ENCODE measurements at regions not wholly inside any gene's neighbourhood (a gene's known extent, or its start where the extent isn't known, plus 50 kb on each side); places are given as distances from the start of the nearest gene placed in this dataset.
"Not testable (repeated sequence)": the region's sequence is repeated elsewhere in the genome, so short reads cannot be mapped to it uniquely, and the experiment has no call there.

DNA sequence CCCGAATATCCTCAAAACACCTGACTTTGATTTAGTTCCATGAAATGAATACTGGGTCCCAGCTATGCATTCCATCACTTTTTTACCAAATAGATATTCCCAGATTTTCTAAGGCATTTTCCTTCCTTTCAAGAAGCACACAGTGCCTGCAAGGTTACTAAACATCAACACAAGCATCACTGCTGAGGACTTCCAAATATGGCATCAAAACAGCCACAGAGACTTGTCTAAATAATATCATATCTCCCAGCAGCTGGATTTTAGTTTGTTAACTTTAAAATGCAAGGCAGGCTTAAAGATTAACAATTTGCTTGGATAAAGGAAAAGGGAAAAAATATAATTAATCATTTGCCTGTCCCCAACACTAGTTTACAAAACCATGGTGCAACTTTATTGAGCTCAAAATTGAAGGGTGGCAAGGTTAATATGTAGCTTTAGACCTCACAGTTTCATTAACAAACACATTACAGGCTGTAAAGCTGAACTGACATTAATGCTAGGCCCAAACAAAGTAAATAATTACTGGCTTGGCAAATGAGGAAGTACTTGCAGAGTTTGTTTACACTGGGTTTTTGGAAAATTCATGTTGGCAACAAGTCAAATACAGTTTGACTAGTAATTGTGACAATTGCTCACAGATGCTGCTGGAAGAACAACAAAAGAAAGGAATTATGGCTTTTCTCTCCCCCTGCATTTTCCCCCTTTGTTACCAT lies 401.7 kb upstream of the CDIN1 start:
- no peak for DNase-seq (ENCODE audit: low read depth)

DNA sequence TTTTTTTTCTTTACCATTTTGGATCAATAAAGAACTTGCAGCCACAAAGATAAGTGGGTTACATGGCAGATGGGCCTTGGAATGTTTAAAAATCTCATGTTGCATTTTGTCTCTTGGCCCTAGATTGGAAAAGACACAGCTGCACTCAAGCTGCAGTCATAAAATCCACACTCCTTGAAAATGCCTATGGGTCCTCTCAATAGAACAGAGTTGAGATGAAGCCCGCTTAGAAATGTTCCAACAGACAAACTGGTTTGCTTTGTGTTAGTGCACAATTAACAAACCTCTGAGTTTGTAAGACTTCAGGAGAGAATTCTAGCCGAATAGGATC lies 401.2 kb upstream of the CDIN1 start:
- no peak for DNase-seq (ENCODE audit: low read depth)

DNA sequence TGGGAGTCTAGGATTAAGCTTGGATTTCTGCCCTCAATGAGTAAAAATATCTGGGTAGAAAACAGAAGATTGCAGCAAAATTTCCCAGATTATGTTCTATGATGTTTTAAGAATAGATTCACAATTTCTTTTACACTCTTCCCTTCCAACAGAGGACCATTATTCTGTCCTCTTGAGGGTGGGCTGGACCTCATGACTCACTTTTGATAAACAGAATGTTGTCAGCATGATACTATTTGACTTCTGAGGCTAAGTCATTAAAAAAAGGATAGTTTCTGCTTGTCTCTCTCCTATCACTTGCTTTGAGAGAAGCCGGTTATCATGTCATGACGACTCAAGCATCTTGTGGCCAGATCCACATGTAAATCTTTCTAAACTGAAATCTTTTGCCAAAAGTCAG lies 396.2 kb upstream of the CDIN1 start:
- DNase-seq (ENCODE audit: low read depth), result no peak

DNA sequence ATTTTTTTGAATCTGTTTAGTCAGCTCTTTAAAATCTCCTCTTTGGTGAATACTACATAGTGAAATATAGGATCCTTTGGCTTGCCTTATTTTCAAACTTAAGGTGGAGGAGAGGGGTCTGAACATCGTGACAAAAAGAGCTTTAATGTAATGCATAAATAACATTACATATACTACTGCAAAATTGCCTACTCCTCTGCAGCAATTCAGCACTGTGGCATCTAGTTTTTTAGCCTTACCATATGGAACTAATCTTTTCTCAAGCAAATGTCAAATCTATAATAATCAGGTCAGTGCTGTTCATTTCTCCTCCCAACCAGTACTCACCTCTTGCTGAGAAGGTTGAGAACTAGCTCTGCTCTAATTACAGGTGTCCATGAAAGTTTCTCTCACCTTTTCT lies 394.0 kb upstream of the CDIN1 start:
- DNase-seq (ENCODE audit: low read depth), result no peak

DNA sequence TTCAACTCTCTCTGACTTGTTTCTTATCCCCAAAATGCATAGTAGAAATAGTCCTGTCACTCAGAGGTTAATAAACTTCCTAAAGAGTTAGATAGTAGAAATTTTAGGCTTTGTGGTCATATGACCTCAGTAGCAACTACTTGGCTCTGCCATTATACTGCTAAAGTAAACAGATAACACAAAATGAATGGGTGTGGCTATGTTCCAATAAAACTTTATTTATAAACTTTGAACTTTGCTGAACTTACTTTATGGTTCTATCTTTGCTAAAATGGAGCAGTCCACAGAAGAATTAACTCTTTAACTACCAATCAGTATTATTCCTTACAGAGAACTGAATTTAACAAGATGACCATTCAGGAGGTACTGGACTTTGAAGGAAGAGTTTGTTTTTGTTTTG lies 393.6 kb upstream of the CDIN1 start:
- DNase-seq (ENCODE audit: low read depth), result no peak

DNA sequence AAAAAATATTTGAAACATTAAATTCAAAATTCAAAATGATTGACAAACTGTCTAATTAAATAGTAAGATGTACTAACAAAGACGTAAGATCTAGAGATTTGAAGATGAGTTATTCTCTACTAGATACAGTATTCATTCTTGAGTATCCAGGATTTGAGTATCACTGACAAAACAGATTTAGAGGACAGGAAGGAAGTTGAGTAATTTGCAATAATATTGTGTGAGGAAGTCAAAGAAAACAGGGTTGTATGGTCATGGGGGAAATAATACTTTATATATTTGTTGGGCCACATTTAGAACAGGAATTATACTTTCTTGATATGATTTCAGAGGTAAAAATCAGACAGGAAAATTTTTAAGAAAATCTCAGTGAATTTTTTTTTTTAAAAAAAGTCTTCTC lies 393.1 kb upstream of the CDIN1 start:
- no peak for DNase-seq (ENCODE audit: low read depth)

DNA sequence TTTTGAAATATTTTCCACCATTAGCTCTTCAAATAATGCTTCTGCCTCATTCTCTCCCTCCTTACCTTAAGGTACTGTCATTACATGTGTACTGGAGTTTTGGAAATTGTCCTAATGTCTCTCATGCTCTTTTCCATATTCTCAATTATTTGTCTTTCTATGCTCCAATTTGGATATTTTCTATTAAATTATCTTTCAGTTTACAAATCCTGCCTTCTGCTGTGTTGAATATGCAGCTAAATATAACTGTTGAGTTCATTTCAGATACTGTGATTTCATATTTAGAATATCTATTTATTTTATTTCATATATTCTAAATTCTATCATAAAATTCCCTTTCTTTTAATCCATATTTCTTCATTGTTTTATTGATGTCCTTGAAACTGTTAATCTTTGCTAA lies 388.0 kb upstream of the CDIN1 start:
- no peak for DNase-seq (ENCODE audit: low read depth)

DNA sequence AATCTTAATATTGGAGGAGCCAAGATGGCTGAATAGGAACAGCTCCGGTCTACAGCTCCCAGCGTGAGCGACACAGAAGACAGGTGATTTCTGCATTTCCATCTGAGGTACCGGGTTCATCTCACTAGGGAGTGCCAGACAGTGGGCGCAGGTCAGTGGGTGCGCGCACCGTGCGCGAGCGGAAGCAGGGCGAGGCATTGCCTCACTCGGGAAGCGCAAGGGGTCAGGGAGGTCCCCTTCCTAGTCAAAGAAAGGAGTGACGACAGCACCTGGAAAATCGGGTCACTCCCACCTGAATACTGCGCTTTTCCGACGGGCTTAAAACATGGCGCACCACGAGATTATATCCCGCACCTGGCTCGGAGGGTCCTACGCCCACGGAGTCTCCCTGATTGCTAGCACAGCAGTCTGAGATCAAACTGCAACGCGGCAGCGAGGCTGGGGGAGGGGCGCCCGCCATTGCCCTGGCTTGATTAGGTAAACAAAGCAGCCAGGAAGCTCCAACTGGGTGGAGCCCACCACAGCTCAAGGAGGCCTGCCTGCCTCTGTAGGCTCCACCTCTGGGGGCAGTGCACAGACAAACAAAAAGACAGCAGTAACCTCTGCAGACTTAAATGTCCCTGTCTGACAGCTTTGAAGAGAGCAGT lies 383.9 kb upstream of the CDIN1 start:
- DNase-seq (ENCODE audit: low read depth), result not testable (repeated sequence)

DNA sequence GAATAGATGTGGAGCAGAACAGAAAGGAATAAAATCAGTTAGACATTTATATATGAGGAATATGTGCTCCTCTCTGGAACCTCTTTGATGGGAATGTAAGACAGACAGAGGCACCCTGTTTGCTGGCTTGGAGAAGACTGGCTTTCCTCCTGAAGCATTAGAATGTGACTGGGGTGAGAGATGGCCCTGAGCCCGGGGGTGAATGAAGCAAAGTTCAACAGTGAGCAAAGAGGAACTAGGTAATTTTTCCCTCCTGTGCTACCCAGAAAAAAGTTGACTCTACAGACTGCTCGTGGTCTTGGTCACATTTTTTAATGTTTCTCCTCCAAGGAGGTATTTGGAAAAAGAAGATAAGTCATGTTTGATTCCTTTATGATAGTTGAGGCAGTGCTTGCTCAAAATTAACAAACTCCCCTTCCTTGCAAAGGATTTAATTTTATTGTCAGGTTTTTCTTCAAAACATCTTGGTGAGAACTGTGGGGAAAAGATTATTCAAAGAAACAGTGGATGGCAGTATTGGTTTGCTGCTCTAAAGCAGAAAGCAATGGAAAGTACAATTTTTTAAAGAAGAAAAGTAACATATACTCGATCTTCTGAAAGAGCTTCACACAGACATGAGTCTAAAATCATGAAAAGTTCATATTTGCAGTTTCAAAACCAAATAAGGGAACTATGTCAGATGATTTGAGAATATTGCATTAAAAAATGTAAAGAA lies 370.4 kb upstream of the CDIN1 start:
- no peak for DNase-seq (ENCODE audit: low read depth)

DNA sequence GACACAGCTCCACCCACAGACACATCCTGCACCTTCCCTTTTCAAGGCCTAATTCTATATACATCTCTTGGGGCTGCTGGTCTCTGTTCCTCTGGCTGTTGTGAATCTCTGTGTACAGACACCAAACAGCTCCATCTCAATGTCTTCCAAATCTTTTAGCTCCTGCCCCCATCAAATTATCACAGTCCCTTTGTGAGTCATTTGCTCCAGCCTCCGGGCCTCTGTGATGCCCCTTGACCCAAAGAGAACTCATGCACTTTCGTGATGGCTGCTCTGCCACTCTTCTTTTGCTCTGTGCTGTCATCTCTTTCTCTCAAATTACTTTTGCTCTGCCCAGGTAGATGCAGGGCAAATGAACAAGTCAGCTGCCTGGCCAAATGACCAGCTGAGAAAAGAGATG lies 369.0 kb upstream of the CDIN1 start:
- no peak for DNase-seq (ENCODE audit: low read depth)

DNA sequence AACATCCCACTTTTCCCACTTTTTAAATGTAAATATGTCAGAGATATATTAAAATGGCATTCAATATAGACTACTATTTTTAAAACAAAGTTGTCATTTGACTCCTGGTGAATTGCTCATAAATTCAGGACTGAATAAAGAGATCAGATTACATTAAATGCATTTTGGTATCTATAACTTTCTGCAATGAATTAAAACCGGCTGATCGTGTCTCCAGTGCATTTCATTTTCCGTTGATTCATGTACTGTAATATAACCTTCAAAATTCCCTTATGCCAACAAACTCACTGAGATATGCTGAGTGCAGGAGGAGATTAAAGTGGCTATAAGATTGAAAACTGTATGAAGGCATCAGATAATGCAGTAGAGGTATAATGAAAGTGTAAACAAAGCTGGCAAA lies 361.1 kb upstream of the CDIN1 start:
- no peak for DNase-seq (ENCODE audit: low read depth)

DNA sequence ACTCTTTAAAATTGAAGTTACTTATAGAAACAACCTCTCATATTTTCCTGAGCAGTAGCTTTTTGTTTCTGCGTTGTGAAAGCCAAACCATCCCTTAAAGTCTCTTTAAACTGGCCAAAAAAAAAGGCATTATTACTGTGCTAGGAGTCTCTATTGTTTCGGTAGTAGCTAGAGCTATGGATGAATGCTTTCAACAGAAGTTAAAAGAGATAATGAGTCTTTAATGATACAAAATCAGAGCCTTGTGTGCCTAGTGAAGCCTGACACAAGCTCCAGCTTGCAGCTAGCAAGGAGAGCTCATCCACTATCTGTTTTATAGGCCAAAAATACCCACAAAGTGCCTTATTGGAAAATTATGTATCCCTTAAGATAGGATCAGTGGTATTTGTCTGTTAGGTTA lies 360.4 kb upstream of the CDIN1 start:
- DNase-seq (ENCODE audit: low read depth), result no peak

DNA sequence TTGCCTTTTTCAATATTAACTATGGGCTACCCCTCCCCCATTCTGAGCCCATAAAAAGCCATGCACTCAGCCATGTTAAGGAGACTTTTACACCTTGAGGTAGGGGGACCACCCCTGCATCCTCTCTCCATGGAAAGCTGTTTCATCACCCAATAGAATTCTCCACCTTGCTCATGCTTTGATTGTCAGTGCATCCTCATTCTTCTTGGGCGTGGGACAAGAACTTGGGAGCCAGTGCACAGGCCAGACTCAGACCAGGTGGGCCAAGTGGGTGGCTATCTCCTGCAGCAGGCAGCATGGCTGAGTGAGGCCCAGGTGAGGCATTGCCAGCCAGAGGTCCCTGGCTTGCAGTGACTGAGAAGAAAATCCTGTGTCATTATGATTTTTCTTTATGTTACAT lies 357.4 kb upstream of the CDIN1 start:
- no peak for DNase-seq (ENCODE audit: low read depth)

DNA sequence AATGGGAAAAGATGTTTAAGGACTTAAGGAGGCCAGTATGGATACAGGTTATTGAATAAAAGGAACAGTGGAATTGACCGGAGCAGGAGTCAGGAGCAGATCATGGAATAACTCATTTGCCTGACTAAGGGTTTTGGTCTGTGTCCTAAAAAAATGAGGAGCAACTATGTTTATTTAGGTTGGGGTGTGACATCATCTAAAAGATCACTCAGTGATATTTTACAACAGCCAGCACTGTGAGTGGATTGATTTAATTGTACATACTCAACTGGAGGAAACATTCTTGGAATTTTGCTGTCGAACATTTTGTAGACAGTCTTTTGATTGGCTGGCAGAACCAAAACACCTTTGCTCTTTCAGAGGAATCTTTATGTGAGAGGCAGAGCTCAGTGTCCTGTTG lies 348.6 kb upstream of the CDIN1 start:
- DNase-seq (ENCODE audit: low read depth), result no peak

DNA sequence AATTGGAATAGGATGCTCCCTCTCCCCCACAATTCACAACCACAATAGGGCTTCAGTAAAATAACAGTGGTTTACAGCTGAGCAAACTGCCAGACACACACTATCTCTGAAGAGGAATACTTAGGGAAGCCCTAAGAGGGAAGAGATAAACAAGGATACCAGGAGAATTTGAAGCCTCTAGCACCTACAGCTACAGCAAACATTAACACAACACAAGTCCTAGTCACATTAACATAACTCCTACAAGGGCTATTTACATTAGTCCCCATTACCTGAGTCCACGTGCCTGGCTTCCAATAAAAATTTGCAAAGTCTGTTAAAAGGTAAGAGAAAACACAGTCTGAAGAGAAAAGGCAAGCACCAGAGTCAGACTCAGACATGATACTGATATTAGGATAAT lies 346.9 kb upstream of the CDIN1 start:
- DNase-seq (ENCODE audit: low read depth), result no peak

DNA sequence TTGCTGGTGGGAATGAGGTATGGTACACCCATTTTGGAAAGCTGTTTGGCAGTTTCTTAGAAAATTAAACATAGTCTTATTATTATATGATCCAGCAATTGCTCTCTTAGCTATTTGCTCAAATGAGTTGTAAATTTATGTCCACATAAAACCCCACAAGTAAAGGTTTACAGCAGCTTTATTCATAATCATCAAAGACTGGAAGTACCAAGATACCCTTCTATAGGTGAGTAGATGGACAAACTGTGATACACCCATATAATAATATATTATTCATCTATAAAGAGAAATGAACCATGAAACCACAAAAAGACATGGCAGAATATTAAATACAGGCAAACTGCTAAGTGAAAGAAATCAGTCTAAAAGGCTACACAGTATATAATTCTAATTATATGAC lies 344.7 kb upstream of the CDIN1 start:
- DNase-seq (ENCODE audit: low read depth), result no peak

DNA sequence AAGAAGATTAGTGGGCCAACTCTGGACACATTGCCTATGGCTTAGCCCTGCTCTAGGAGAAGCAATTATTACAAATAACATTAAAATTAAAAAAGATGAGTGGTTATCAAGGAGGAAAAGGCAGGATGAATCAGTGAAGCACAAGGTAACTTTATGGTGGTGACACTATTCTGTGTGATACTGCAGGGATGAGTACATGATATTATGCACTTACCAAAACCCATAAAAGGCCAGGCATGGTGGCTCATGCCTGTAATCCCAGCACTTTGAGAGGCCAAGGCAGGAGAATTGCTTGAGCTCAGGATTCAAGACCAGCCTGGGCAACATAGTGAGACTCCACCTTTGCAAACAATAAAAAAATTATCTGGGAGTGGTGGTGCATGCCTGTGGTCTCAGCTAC lies 344.3 kb upstream of the CDIN1 start:
- DNase-seq (ENCODE audit: low read depth), result no peak

DNA sequence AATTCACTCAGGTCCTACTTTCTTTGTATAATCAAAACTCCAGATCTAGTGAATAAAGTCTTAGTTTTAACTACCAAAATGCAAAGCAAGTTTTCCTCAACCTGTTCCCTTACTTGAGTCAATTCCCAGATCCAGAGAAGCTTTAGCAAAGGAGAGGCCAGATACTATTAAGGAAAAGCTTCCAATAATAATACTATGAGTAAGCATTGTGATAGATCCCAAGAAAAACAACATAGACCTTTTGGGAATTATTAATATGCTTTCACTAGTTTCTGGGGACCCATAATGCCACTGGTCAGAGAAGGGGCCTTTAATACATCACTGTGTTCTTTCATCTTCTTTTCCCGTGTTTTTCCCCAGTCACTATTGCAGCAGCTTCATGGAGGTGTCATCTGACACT lies 339.9 kb upstream of the CDIN1 start:
- DNase-seq (ENCODE audit: low read depth), result no peak

DNA sequence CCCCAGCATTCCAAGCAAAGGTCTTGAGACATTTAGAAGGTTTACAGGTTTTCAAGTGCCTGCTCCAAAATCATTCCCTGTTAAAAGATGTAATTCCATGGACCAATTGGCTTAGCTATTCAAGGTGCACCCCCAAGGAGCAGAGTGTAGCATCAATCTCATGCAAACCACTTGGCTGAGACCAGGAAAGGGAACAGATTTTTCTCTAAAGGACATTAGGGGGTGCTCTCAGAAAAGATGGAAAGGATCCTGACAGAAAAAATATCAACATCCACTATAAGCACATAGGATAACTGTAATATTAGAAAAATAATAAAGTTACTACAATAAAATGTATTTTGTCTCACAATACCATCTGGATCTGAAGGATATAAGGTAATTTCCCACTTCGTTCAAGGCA lies 328.0 kb upstream of the CDIN1 start:
- no peak for DNase-seq (ENCODE audit: low read depth)

DNA sequence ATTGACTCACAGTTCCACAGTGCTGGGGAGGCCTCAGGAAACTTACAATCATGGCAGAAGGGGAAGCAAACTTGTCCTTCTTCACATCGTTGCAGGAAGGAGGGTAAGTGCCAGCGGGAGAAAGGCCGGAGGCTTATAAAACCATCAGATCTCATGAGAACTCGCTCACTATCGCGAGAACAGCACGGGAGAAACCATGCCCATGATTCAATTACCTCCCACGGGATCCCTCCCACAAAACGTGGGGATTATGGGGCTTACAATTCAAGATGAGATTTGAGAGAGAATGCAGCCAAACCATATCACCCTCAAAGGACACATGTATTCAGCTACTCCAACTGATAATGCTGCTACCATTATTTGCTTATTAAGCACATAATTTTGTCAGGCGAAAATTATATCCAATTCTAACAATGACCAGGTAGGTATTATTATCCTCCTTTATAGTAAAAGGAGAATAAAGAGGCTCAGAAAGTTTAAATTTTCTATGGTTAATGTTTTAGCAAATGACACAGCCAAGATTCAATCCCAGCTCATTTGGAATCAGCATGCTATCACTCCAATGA lies 327.2 kb upstream of the CDIN1 start:
- no peak for DNase-seq (ENCODE audit: low read depth)

DNA sequence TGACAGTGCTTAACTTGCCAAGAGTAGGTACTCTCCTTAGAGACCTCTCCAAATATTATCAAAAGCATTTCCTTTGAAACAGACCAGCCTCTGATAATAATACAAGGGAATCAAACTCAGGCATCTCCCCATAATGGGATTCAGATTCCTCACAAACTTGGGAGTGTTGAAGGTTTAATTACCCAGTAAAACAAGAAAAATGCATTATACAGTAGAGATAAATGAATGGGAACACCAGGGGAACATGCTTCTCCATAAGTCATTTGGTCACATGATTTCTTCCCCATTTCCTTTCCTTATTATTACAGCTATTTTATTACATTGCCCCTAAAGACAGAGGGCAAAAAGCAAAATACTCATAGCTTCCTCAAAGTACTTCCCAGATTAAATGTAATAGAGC lies 325.0 kb upstream of the CDIN1 start:
- no peak for DNase-seq (ENCODE audit: low read depth)

DNA sequence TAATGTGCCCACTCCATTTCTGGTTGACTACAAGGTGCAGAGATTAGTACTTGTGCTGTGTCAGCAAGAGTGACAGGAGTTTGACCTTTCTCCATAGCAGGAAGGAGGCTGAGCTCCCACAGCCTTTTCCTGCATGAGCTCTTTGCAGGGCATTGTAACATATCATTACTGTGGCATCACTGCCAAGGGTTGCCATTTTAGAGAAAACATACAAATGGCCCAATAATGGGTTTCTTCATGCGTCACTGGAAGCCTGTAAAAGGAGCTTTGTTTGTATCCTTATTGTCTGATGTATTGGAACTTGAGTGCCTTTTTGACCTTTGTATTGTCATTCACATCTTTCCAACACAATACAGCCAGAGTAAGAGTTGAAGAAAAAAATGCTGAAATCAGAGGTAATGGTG lies 323.0 kb upstream of the CDIN1 start:
- no peak for DNase-seq (ENCODE audit: low read depth)

DNA sequence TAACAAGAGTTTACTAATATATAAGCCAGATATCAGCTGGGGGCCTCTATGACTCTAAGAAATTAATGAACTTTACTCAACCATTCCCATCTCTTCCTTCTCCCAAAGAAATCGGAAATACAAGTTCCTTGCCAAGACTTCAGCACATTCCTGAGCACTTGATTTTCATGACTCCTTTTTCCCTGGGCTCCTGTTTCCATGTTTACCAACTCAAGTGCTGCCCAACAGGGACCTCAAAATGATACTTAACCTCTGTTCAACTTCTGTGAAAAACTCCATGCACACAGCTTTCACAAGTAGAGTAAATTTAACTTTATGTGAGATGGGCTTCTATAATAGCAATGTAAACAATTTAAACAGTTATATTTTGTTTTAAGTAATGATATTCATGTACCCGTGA lies 315.8 kb upstream of the CDIN1 start:
- no peak for DNase-seq (ENCODE audit: low read depth)

All from activated T-cell treated with anti-CD3 and anti-CD28 coated beads for 48 hours (primary cell).